ENCODE measurements at regions not wholly inside any gene's neighbourhood (a gene's known extent, or its start where the extent isn't known, plus 50 kb on each side); places are given as distances from the start of the nearest gene placed in this dataset.

- TF ChIP-seq POLR2AphosphoS5 (IDR thresholded peaks at IDR 0.05; ENCODE audit: low read depth, low read length) (no peak), REST (IDR thresholded peaks at IDR 0.05; ENCODE audit: insufficient read depth in 1 of 2, low read depth in 2 of 2, low read length in 2 of 2) (no peak), TAF1 (IDR thresholded peaks at IDR 0.05; ENCODE audit: borderline replicate concordance, insufficient read depth, low read length) (no peak)
Measured at GRCh38 chr4:173731257-173731656, 201.2 kb upstream of the HAND2 start.

Data from PFSK-1 (cell line).